ENCODE measurements at regions not wholly inside any gene's neighbourhood (a gene's known extent, or its start where the extent isn't known, plus 50 kb on each side); places are given as distances from the start of the nearest gene placed in this dataset.

DNA sequence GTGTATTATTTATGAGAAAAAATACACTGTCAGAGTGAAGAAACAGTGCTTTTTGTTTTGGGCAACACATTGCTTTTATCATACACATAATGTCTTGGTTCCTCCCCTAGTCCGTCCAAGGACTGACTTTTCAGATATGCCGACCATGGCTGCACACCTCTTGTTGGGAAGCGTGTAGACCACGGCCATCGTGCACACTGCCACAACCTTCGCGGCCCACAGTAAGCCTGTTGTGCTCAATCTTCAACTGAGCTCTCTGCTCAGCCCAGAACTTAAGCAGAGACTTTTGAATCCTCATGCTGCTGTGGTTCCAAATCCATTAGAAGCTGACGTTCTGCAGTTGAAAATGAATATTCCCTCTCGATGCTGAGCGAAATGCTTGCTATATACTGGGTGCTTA, 157.6 kb upstream of the IRX2 start:
- H3K27me3 Mint-ChIP-seq, result no peaks in the 10 kb centered on the region
- H3K4me3 Mint-ChIP-seq, result no peak overlapping the region
- no peak overlapping the region for H3K27ac Mint-ChIP-seq
- no peaks in the 10 kb centered on the region for H3K36me3 Mint-ChIP-seq (ENCODE audit: low read depth)
- H3K4me1 Mint-ChIP-seq (ENCODE audit: low read depth), result no peaks in the 10 kb centered on the region
- H3K9me3 Mint-ChIP-seq, result peaks cover 2% of the 10 kb centered on the region
- DNase-seq, result no peak

GRCh38 chr5:2908086-2908485, 156.6 kb upstream of the IRX2 start:
- Mint-ChIP-seq H3K27me3 (peaks cover 3% of the 10 kb centered on the region), H3K4me1 (ENCODE audit: low read depth) (no peaks in the 10 kb centered on the region), H3K27ac (no peak overlapping the region), H3K36me3 (ENCODE audit: low read depth) (no peaks in the 10 kb centered on the region), H3K4me3 (no peak overlapping the region), H3K9me3 (peaks cover 2% of the 10 kb centered on the region)
- DNase-seq, result no peak

- H3K27ac Mint-ChIP-seq, result no peak overlapping the region
- no peak overlapping the region for H3K4me3 Mint-ChIP-seq
- peaks cover 2% of the 10 kb centered on the region for H3K9me3 Mint-ChIP-seq
- H3K4me1 Mint-ChIP-seq (ENCODE audit: low read depth), result no peaks in the 10 kb centered on the region
- no peaks in the 10 kb centered on the region for H3K36me3 Mint-ChIP-seq (ENCODE audit: low read depth)
- no peak for DNase-seq
- H3K27me3 Mint-ChIP-seq, result peaks cover 3% of the 10 kb centered on the region
Measured at GRCh38 chr5:2906302-2907090, 155.0 kb upstream of the IRX2 start.

- DNase-seq, result no peak
- Mint-ChIP-seq H3K36me3 (ENCODE audit: low read depth) (no peaks in the 10 kb centered on the region), H3K4me3 (no peak overlapping the region), H3K4me1 (ENCODE audit: low read depth) (no peaks in the 10 kb centered on the region), H3K27ac (no peak overlapping the region), H3K9me3 (peaks cover 2% of the 10 kb centered on the region), H3K27me3 (peaks cover 3% of the 10 kb centered on the region)
Measured at GRCh38 chr5:2905741-2906140, 154.3 kb upstream of the IRX2 start.

GRCh38 chr5:2904956-2905355, 153.5 kb upstream of the IRX2 start:
- H3K27me3 Mint-ChIP-seq, result peaks cover 3% of the 10 kb centered on the region
- DNase-seq, result no peak
- H3K36me3 Mint-ChIP-seq (ENCODE audit: low read depth), result no peaks in the 10 kb centered on the region
- peaks cover 2% of the 10 kb centered on the region for H3K9me3 Mint-ChIP-seq
- H3K4me3 Mint-ChIP-seq, result no peak overlapping the region
- H3K4me1 Mint-ChIP-seq (ENCODE audit: low read depth), result no peaks in the 10 kb centered on the region
- no peak overlapping the region for H3K27ac Mint-ChIP-seq

GRCh38 chr5:2904399-2904798, 152.9 kb upstream of the IRX2 start:
- Mint-ChIP-seq H3K4me3 (no peak overlapping the region), H3K36me3 (ENCODE audit: low read depth) (no peaks in the 10 kb centered on the region), H3K27ac (no peak overlapping the region)

DNA sequence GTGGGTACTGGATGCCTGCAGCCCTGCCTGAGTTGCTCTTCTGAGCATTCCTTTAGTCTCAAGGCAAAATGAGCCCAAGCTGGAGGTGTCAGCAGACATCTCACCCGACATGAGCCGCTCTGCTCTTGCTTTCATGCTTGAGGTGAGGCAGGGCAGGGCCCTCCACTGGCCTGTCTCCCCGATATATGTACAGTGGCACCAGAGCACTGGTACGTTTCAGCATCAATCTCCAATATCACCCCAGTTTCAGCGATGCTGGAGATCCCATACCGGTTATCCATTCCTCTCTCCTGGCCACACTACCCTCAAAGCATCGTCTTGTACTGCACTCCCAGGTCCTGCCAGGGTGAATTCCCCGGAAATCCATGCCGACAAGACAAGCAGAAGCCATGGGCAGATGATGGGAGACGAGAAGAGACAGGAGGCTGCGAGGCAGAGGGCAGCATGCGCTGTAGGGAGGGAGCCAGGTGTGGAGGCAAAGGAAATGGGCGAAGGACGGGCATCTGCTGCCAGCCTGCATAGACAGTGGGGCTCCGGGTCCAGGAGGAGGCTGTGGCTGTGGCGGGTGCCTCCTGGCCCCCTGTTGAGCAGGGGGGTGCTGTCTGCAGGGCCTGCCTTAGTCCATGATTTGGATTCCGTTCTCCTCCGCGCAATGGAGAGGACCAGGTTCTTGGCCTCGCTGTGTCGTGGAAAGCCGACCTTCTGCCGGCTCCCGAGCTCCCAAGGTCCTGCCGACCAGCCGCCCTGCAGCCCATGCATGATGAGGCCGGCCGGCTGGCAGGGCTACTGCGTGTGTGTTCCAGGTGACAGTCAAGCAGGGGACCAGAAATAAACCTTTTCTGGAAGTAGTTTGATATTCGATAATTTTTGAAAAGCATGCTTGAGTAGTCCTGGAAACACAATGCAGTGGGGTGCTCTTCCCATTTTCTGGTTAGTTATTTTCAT, 152.2 kb upstream of the IRX2 start:
- no peak overlapping the region for H3K4me3 Mint-ChIP-seq
- peaks cover 3% of the 10 kb centered on the region for H3K27me3 Mint-ChIP-seq
- no peak for DNase-seq
- peaks cover 2% of the 10 kb centered on the region for H3K9me3 Mint-ChIP-seq
- no peak overlapping the region for H3K27ac Mint-ChIP-seq
- no peaks in the 10 kb centered on the region for H3K4me1 Mint-ChIP-seq (ENCODE audit: low read depth)
- H3K36me3 Mint-ChIP-seq (ENCODE audit: low read depth), result no peaks in the 10 kb centered on the region

More at GRCh38 chr5:2904399-2904798, 152.9 kb upstream of the IRX2 start:
- DNase-seq, result no peak
- H3K9me3 Mint-ChIP-seq, result peaks cover 2% of the 10 kb centered on the region
- no peaks in the 10 kb centered on the region for H3K4me1 Mint-ChIP-seq (ENCODE audit: low read depth)
- peaks cover 3% of the 10 kb centered on the region for H3K27me3 Mint-ChIP-seq

GRCh38 chr5:2902742-2903297, 151.3 kb upstream of the IRX2 start:
- Mint-ChIP-seq H3K4me3 (no peak overlapping the region), H3K27me3 (peaks cover 3% of the 10 kb centered on the region), H3K27ac (no peak overlapping the region), H3K9me3 (peaks cover 2% of the 10 kb centered on the region), H3K4me1 (ENCODE audit: low read depth) (no peaks in the 10 kb centered on the region), H3K36me3 (ENCODE audit: low read depth) (no peaks in the 10 kb centered on the region)
- DNase-seq, result no peak

GRCh38 chr5:2902186-2902585, 150.7 kb upstream of the IRX2 start:
- Mint-ChIP-seq H3K4me1 (ENCODE audit: low read depth) (no peaks in the 10 kb centered on the region), H3K27me3 (peaks cover 3% of the 10 kb centered on the region), H3K9me3 (peaks cover 2% of the 10 kb centered on the region), H3K4me3 (no peak overlapping the region), H3K27ac (no peak overlapping the region), H3K36me3 (ENCODE audit: low read depth) (no peaks in the 10 kb centered on the region)
- DNase-seq, result no peak

DNA sequence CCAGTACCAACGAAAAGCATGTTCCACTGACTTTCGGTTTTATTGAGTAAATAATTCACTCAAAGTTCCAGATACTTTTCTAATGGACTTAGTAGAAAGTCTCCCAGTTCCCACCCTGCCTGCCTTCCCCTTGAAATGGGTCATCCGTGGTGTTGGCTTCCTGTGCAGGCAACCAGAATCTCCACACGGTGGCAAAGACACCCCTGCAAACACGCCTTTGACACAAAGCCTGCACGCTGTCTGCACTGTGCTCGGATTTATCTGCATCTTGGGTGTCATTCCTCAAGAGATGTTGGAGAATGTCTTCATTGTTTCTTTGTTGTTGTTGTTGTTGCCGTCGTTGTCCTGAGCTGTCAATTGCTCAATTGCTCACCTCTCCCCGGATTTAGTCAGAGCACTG, 150.0 kb upstream of the IRX2 start:
- no peak overlapping the region for H3K27ac Mint-ChIP-seq
- peaks cover under 1% of the 10 kb centered on the region for H3K9me3 Mint-ChIP-seq
- H3K4me1 Mint-ChIP-seq (ENCODE audit: low read depth), result no peaks in the 10 kb centered on the region
- H3K36me3 Mint-ChIP-seq (ENCODE audit: low read depth), result no peaks in the 10 kb centered on the region
- H3K27me3 Mint-ChIP-seq, result peaks cover 3% of the 10 kb centered on the region
- H3K4me3 Mint-ChIP-seq, result no peak overlapping the region
- DNase-seq, result no peak

- no peak for DNase-seq
- Mint-ChIP-seq H3K9me3 (no peaks in the 10 kb centered on the region), H3K4me1 (ENCODE audit: low read depth) (no peaks in the 10 kb centered on the region), H3K27me3 (peaks cover 3% of the 10 kb centered on the region), H3K27ac (no peak overlapping the region), H3K4me3 (no peak overlapping the region), H3K36me3 (ENCODE audit: low read depth) (no peaks in the 10 kb centered on the region)
Measured at GRCh38 chr5:2901096-2901495, 149.6 kb upstream of the IRX2 start.

GRCh38 chr5:2900360-2900759, 148.9 kb upstream of the IRX2 start:
- no peaks in the 10 kb centered on the region for H3K9me3 Mint-ChIP-seq
- H3K27me3 Mint-ChIP-seq, result peaks cover 3% of the 10 kb centered on the region
- H3K27ac Mint-ChIP-seq, result no peak overlapping the region
- no peaks in the 10 kb centered on the region for H3K4me1 Mint-ChIP-seq (ENCODE audit: low read depth)
- H3K36me3 Mint-ChIP-seq (ENCODE audit: low read depth), result no peaks in the 10 kb centered on the region
- no peak for DNase-seq
- no peak overlapping the region for H3K4me3 Mint-ChIP-seq

DNA sequence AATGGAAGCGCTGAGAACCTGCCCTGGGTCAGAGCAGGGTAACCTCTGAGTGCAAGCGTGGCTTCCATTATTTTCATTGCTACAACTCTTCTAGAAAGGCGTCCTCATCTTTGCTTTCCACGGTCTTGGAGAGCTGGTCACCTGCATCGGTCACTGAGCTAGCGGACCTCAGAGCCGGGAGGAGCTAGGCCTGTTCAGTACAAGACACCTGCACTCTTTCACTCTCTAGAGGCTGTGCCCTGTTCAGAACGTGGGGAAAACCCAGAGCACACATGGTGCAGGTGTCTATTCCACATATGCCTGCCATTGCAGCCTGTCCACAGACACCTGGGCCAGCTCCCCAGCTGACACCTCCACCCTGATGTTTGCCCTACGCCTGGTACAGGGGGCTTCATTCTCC, 147.8 kb upstream of the IRX2 start:
- peaks cover 3% of the 10 kb centered on the region for H3K27me3 Mint-ChIP-seq
- H3K4me1 Mint-ChIP-seq (ENCODE audit: low read depth), result no peaks in the 10 kb centered on the region
- no peak overlapping the region for H3K27ac Mint-ChIP-seq
- H3K4me3 Mint-ChIP-seq, result no peak overlapping the region
- no peak for DNase-seq
- no peaks in the 10 kb centered on the region for H3K9me3 Mint-ChIP-seq
- no peaks in the 10 kb centered on the region for H3K36me3 Mint-ChIP-seq (ENCODE audit: low read depth)

- Mint-ChIP-seq H3K4me3 (no peak overlapping the region), H3K27me3 (peaks cover 3% of the 10 kb centered on the region), H3K4me1 (ENCODE audit: low read depth) (no peaks in the 10 kb centered on the region), H3K27ac (no peak overlapping the region), H3K9me3 (no peaks in the 10 kb centered on the region), H3K36me3 (ENCODE audit: low read depth) (no peaks in the 10 kb centered on the region)
- DNase-seq, result no peak
Measured at GRCh38 chr5:2898661-2899060, 147.2 kb upstream of the IRX2 start.
